Muscle of arm (tissue), 1 donor: ENCODE measurements at regions not wholly inside any gene's neighbourhood (a gene's known extent, or its start where the extent isn't known, plus 50 kb on each side); places are given as distances from the start of the nearest gene placed in this dataset.
A peak's percentile ranks its signal among the peaks of the same experiment; 100 is the strongest.
"Not testable (repeated sequence)": the region's sequence is repeated elsewhere in the genome, so short reads cannot be mapped to it uniquely, and the experiment has no call there.

ENCODE experiments used
- DNase-seq: peaks from one replicate; pipeline ENCODE4 v3.0.0-alpha.2; 2013

DNA sequence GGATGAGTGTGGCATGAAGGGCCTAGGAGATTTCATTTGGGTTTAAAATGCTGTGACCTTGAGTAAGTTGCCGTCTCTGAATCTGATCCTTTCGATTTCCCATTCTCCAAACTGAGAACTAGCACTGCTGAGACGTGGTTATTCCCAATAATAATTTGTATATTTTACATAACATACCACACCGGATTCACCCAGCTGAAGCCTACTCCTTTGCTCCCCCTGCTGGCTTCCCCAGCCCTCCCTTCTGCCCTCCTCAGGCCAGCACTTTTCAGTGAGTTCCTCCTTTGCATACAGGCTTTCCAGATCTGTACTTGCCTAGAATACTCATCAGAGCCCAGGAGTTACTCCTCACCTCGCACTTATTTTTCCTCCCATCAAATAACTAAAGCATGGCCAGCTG is 255.1 kb downstream of the OR4F29 start:
- DNase-seq: not testable (repeated sequence)

- not testable (repeated sequence) for DNase-seq
Measured at GRCh38 chr1:191296-192049, 260.0 kb downstream of the OR4F29 start.

GRCh38 chr1:190678-191077 is 260.8 kb downstream of the OR4F29 start:
- DNase-seq: not testable (repeated sequence)

- DNase-seq: not testable (repeated sequence)
Measured at GRCh38 chr1:189915-190314, 261.6 kb downstream of the OR4F29 start.

- not testable (repeated sequence) for DNase-seq
Measured at GRCh38 chr1:189270-189669, 262.2 kb downstream of the OR4F29 start.

- DNase-seq: not testable (repeated sequence)
Measured at GRCh38 chr1:187298-187697, 264.2 kb downstream of the OR4F29 start.

GRCh38 chr1:186691-187131 is 264.8 kb downstream of the OR4F29 start:
- not testable (repeated sequence) for DNase-seq

DNA sequence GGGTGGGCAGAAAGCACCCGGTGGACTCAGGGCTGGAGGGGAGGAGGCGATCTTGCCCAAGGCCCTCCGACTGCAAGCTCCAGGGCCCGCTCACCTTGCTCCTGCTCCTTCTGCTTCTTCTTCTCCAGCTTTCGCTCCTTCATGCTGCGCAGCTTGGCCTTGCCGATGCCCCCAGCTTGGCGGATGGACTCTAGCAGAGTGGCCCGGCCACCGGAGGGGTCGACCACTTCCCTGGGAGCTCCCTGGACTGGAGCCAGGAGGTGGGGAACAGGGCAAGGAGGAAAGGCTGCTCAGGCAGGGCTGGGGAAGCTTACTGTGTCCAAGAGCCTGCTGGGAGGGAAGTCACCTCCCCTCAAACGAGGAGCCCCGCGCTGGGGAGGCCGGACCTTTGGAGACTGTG is 265.3 kb downstream of the OR4F29 start:
- not testable (repeated sequence) for DNase-seq

GRCh38 chr1:185526-185925 is 266.0 kb downstream of the OR4F29 start:
- not testable (repeated sequence) for DNase-seq

DNA sequence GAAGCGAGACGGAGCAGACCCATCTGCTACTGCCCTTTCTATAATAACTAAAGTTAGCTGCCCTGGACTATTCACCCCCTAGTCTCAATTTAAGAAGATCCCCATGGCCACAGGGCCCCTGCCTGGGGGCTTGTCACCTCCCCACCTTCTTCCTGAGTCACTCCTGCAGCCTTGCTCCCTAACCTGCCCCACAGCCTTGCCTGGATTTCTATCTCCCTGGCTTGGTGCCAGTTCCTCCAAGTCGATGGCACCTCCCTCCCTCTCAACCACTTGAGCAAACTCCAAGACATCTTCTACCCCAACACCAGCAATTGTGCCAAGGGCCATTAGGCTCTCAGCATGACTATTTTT is 267.2 kb downstream of the OR4F29 start:
- not testable (repeated sequence) for DNase-seq

DNA sequence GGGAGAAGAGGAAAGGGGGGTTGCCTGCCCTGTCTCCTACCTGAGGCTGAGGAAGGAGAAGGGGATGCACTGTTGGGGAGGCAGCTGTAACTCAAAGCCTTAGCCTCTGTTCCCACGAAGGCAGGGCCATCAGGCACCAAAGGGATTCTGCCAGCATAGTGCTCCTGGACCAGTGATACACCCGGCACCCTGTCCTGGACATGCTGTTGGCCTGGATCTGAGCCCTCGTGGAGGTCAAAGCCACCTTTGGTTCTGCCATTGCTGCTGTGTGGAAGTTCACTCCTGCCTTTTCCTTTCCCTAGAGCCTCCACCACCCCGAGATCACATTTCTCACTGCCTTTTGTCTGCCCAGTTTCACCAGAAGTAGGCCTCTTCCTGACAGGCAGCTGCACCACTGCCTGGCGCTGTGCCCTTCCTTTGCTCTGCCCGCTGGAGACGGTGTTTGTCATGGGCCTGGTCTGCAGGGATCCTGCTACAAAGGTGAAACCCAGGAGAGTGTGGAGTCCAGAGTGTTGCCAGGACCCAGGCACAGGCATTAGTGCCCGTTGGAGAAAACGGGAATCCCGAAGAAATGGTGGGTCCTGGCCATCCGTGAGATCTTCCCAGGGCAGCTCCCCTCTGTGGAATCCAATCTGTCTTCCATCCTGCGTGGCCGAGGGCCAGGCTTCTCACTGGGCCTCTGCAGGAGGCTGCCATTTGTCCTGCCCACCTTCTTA is 267.7 kb downstream of the OR4F29 start:
- DNase-seq: not testable (repeated sequence)

GRCh38 chr1:183081-183480 is 268.4 kb downstream of the OR4F29 start:
- not testable (repeated sequence) for DNase-seq

DNA sequence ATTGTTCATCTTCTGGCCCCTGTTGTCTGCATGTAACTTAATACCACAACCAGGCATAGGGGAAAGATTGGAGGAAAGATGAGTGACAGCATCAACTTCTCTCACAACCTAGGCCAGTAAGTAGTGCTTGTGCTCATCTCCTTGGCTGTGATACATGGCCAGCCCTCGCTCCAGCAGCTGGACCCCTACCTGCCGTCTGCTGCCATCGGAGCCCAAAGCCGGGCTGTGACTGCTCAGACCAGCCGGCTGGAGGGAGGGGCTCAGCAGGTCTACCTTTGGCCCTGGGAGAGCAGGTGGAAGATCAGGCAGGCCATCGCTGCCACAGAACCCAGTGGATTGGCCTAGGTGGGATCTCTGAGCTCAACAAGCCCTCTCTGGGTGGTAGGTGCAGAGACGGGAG is 268.8 kb downstream of the OR4F29 start:
- DNase-seq: not testable (repeated sequence)

GRCh38 chr1:181247-182216 is 269.9 kb downstream of the OR4F29 start:
- DNase-seq: peak; percentile 78

DNA sequence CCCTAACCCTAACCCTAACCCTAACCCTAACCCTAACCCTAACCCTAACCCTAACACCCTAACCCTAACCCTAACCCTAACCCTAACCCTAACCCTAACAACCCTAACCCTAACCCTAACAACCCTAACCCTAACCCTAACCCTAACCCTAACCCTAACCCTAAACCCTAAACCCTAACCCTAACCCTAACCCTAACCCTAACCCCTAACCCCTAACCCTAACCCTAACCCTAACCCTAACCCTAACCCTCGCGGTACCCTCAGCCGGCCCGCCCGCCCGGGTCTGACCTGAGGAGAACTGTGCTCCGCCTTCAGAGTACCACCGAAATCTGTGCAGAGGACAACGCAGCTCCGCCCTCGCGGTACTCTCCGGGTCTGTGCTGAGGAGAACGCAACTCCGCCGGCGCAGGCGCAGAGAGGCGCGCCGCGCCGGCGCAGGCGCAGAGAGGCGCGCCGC is 270.7 kb downstream of the OR4F29 start:
- peak; percentile 26 for DNase-seq

DNA sequence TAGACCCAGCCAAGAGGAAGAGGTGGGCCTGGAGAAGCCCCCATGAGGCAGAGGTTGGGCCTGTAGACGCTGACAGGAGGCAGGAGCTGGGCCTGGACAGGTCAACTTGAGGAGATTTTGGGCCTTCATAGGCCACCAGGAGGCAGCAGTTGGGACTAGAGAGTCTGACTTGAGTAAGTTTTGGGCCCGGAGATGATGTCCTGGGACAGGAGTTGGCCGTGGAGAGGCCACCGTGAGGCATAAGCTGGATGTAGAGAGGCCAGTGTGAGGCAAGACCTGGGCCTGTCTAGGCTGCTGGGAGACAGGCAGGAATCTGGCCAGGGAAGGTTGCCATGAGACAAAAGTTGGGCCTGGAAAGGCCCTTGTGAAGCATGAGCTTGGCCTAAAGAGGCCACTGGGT is 312.6 kb downstream of the OR4F29 start:
- not testable (repeated sequence) for DNase-seq

GRCh38 chr1:137664-138063 is 313.8 kb downstream of the OR4F29 start:
- not testable (repeated sequence) for DNase-seq

DNA sequence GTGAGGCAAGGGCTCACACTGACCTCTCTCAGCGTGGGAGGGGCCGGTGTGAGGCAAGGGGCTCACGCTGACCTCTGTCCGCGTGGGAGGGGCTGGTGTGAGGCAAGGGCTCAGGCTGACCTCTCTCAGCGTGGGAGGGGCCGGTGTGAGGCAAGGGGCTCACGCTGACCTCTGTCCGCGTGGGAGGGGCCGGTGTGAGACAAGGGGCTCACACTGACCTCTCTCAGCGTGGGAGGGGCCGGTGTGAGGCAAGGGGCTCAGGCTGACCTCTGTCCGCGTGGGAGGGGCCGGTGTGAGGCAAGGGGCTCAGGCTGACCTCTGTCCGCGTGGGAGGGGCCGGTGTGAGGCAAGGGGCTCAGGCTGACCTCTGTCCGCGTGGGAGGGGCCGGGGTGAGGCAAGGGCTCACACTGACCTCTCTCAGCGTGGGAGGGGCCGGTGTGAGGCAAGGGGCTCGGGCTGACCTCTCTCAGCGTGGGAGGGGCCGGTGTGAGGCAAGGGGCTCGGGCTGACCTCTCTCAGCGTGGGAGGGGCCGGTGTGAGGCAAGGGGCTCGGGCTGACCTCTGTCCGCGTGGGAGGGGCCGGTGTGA is 315.0 kb downstream of the OR4F29 start:
- DNase-seq: not testable (repeated sequence)

GRCh38 chr1:134936-135335 is 316.5 kb downstream of the OR4F29 start:
- not testable (repeated sequence) for DNase-seq

- DNase-seq: not testable (repeated sequence)
Measured at GRCh38 chr1:118440-118839, 333.0 kb downstream of the OR4F29 start.

DNA sequence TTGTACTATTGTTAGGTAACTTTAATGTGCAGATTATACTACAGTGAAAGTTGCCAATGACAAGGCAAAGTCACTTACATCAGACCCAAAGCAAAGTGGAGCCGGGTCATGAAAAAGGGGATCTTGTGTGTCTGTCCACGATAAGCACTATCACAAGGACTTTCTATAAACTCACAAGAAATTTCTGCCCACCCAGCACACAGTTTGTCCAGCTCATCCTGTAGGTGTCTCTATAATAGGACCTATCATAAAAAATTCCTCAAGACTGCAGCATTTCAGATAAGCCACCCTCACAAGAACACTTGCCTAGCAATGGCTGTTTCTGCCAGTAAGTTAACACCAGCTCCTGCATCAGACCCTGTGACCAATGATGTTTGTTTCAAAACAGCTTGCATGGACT is 335.9 kb downstream of the OR4F29 start:
- not testable (repeated sequence) for DNase-seq
